ENCODE measurements at regions not wholly inside any gene's neighbourhood (a gene's known extent, or its start where the extent isn't known, plus 50 kb on each side); places are given as distances from the start of the nearest gene placed in this dataset.
"Not testable (repeated sequence)": the region's sequence is repeated elsewhere in the genome, so short reads cannot be mapped to it uniquely, and the experiment has no call there.

- DNase-seq (ENCODE audit: low read depth in 2 of 2), result no peak
Observed at GRCh38 chr4:57877047-57877458, 766.9 kb upstream of the IGFBP7 start.

GRCh38 chr4:57875829-57876392, 765.7 kb upstream of the IGFBP7 start:
- no peak for DNase-seq (ENCODE audit: low read depth in 2 of 2)

GRCh38 chr4:57866468-57867171, 756.4 kb upstream of the IGFBP7 start:
- no peak for DNase-seq (ENCODE audit: low read depth in 2 of 2)

GRCh38 chr4:57865264-57865663, 755.1 kb upstream of the IGFBP7 start:
- no peak for DNase-seq (ENCODE audit: low read depth in 2 of 2)

DNA sequence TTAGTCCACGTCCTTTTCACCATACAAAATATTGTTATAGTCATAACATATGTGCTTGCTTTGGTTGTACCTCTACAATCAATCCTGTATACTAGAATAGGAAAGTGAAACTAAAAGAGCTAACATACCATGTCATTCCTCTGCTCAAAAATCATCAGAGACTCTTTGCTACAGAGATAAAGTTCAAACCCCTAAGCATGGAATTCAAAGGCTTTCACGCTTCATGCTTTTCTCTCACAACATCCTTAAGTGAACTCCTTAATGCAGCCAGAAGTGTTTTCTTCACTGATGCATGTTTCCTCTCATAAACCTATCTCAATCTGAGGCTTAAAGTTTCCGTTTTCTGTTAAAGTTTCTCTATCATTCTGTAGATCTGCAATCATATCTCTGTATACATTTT, 744.6 kb upstream of the IGFBP7 start:
- no peak for DNase-seq (ENCODE audit: low read depth in 2 of 2)

- no peak for DNase-seq (ENCODE audit: low read depth in 2 of 2)
Observed at GRCh38 chr4:57850141-57850540, 740.0 kb upstream of the IGFBP7 start.

- DNase-seq (ENCODE audit: low read depth in 2 of 2), result no peak
Observed at GRCh38 chr4:57832083-57832482, 721.9 kb upstream of the IGFBP7 start.

DNA sequence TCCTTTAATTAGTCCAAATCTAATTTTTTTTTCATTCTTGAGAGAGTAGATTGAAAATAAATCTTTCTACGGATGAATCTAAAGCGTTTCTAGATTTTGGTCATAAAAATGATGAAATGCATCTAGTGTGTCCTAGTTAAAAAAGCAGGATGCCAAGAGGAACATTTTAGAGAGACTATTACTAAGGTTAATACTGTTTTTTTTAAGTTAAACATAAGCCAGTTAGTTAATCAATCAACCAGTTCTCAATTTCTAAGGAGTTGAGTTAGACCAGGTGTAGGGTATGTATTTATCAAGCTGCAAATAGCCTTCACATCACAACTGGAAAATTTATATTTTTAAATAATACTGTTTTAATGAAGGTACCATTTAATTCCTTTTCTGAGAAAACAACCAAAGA, 679.5 kb upstream of the IGFBP7 start:
- no peak for DNase-seq (ENCODE audit: low read depth in 2 of 2)

GRCh38 chr4:57777876-57778275, 667.7 kb upstream of the IGFBP7 start:
- no peak for DNase-seq (ENCODE audit: low read depth in 2 of 2)

GRCh38 chr4:57774681-57775080, 664.5 kb upstream of the IGFBP7 start:
- DNase-seq (ENCODE audit: low read depth in 2 of 2), result no peak

DNA sequence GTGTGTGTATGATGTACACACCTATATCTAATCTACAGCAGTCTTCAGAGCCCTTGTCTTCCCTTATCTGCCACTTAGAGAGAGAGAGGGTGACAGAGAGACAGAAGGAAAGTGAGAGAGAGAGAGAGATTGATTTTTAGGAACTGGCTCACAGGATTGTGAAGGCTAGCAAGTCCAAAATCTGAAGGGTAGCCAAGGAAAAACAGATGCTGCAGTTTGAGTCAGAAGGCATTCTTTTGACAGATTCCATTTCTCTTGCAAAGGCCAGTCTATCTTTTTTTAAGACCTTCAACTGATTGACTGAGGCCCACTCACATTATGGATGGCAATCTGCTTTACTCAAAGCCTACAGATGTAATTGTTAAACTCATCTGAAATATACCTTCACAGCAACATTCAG, 664.0 kb upstream of the IGFBP7 start:
- no peak for DNase-seq (ENCODE audit: low read depth in 2 of 2)

- no peak for DNase-seq (ENCODE audit: low read depth in 2 of 2)
Observed at GRCh38 chr4:57766341-57766740, 656.2 kb upstream of the IGFBP7 start.

GRCh38 chr4:57764856-57765255, 654.7 kb upstream of the IGFBP7 start:
- DNase-seq (ENCODE audit: low read depth in 2 of 2), result no peak

- DNase-seq (ENCODE audit: low read depth in 2 of 2), result no peak
Observed at GRCh38 chr4:57763070-57763469, 652.9 kb upstream of the IGFBP7 start.

GRCh38 chr4:57740625-57741190, 630.5 kb upstream of the IGFBP7 start:
- no peak for DNase-seq (ENCODE audit: low read depth in 2 of 2)

GRCh38 chr4:57736781-57737180, 626.6 kb upstream of the IGFBP7 start:
- DNase-seq (ENCODE audit: low read depth in 2 of 2), result no peak

DNA sequence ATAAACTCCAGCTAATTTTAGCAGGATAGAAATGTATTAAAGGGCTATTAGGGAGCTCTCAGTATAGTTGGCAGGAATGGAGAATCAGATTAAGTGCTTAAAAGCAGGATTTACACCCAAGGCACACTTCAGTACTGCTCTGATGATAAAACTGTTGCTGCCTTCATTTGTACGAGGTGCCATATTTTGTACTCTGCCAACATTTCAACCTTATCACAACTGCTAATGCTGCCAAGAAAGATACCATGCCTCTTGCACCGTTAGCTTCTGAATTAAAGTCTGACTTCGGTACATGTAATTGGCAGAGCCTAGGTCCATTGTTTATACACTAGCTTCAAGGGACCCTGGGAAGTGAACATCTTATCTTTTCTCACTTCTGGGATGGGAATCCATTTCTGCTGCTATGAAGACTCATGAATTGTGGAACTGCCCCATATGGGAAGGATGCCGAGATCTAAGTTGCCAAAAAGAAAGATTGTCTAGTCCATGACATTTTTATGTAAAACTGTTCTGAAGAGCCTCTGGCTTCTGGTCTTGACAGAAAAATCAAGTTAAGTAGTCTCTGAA, 624.0 kb upstream of the IGFBP7 start:
- DNase-seq (ENCODE audit: low read depth in 2 of 2), result no peak

GRCh38 chr4:57729775-57730570, 619.8 kb upstream of the IGFBP7 start:
- not testable (repeated sequence) for DNase-seq (ENCODE audit: low read depth in 2 of 2)

GRCh38 chr4:57726154-57726553, 616.0 kb upstream of the IGFBP7 start:
- no peak for DNase-seq (ENCODE audit: low read depth in 2 of 2)

GRCh38 chr4:57719456-57719855, 609.3 kb upstream of the IGFBP7 start:
- DNase-seq (ENCODE audit: low read depth in 2 of 2), result no peak

- DNase-seq (ENCODE audit: low read depth in 2 of 2), result not testable (repeated sequence)
Observed at GRCh38 chr4:57714313-57714712, 604.1 kb upstream of the IGFBP7 start.

DNA sequence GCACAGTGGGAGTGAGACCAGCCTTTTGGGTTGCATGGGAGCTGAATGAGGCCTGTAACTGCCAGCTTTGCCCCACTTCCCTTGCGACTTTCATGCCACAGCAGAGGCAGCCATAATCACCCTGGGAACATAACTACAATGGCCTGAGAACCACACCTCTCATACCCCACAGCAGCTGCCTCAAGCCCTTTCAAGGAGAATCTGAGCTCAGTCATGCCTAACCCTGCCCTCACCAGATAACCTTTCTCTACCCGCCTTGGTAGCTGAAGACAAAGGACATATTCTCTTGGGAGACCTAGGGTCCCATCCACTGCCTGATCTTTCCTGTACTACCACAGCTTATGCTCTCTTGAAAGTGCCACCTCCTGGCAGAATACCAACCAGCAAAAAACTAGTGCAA, 599.9 kb upstream of the IGFBP7 start:
- DNase-seq (ENCODE audit: low read depth in 2 of 2), result no peak

Measured in stimulated activated CD8-positive, alpha-beta memory T cell treated with anti-CD3 and anti-CD28 coated beads, Interleukin-15, amount 100 ng/mL, for 48 hours (primary cell).